Activated naive CD8-positive, alpha-beta T cell treated with anti-CD3 and anti-CD28 coated beads, Interleukin-2, amount 10 ng/mL, durations not matched to agents 7 days and 5 days (primary cell): ENCODE measurements at regions not wholly inside any gene's neighbourhood (a gene's known extent, or its start where the extent isn't known, plus 50 kb on each side); places are given as distances from the start of the nearest gene placed in this dataset.

Experiments used
- ATAC-seq: fragments of 150-1000 bp; cut with Tn5 transposase; one replicate; pipeline ENCODE4 v1.10.0; 2021; ENCODE audit warnings: low read depth, moderate library complexity
- POLR2A ChIA-PET: fragments of 350-600 bp; sonication (Branson Sonifier 250); formaldehyde crosslinking; loops from one replicate; lab custom pipeline; 2021; ENCODE audit warnings: antibody characterized with exemption; lab: Charles Lee
- DNase-seq: peaks from one replicate; pipeline ENCODE4 v3.0.0; 2021
- H3K27ac Mint-ChIP-seq: one replicate; pipeline ENCODE4 v1.8.0; 2022; ENCODE audit warnings: mild to moderate bottlenecking, mixed read lengths
- H3K27me3 Mint-ChIP-seq: one replicate; pipeline ENCODE4 v1.8.0; 2022; ENCODE audit warnings: mild to moderate bottlenecking, moderate library complexity, mixed read lengths
- H3K36me3 Mint-ChIP-seq: one replicate; pipeline ENCODE4 v1.8.0; 2021; ENCODE audit warnings: mild to moderate bottlenecking, mixed read lengths
- H3K4me1 Mint-ChIP-seq: one replicate; pipeline ENCODE4 v1.8.0; 2021; ENCODE audit warnings: mixed read lengths
- H3K4me3 Mint-ChIP-seq: one replicate; pipeline ENCODE4 v1.8.0; 2022; ENCODE audit warnings: mild to moderate bottlenecking, moderate library complexity, mixed read lengths
- H3K9me3 Mint-ChIP-seq: one replicate; pipeline ENCODE4 v1.8.0; 2021; ENCODE audit warnings: mixed read lengths

DNA sequence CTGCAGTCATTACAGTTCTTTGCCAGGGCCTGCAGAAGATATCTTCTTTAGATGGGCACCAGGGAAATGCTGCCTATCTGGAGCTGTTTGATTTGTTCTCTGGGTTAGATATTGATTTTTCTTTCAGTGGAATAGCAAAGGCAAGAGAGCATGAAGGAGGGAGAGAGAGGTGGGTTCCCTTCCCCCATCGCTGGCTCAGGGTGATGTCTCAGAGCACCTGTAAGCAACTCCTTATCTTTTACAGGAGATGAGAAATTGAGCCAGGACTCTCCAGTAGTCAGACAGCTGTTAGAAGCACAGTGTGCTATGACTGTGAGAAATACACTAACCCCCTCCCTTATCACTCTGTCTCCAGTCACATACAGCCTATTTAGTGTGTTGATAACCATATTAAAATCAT is 89.3 kb upstream of the SLC24A5 start:
- H3K9me3 Mint-ChIP-seq: no peaks in the 10 kb centered on the region
- H3K4me1 Mint-ChIP-seq: no peaks in the 10 kb centered on the region
- H3K4me3 Mint-ChIP-seq: no peak overlapping the region
- H3K27me3 Mint-ChIP-seq: peaks cover 6% of the 10 kb centered on the region
- DNase-seq (no peak), ATAC-seq (no peak)
- POLR2A ChIA-PET: no interaction called here
- H3K36me3 Mint-ChIP-seq: no peaks in the 10 kb centered on the region
- no peak overlapping the region for H3K27ac Mint-ChIP-seq

DNA sequence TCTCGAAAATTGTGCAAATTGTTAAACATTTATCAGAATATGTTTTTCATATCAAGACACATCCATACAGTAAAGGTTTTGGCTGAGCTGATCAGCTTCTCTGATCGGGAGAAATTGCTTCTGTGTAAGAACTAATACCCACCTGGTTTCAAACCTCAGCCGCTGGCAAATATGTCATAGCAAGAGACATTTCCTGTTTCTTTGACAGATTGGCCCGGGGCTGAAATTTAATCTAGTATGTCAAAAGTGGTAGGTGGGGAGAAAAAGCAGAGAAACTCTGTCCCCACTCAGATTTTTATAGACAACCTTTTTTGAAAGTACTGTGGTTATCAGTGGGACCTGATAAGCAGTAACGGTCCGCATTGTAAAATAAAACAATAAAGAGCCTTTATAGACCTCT is 88.8 kb upstream of the SLC24A5 start:
- H3K4me3 Mint-ChIP-seq: no peak overlapping the region
- POLR2A ChIA-PET: no interaction called here
- ATAC-seq (no peak), DNase-seq (no peak)
- no peaks in the 10 kb centered on the region for H3K9me3 Mint-ChIP-seq
- H3K4me1 Mint-ChIP-seq: no peaks in the 10 kb centered on the region
- no peak overlapping the region for H3K27ac Mint-ChIP-seq
- H3K27me3 Mint-ChIP-seq: peaks cover 6% of the 10 kb centered on the region
- no peaks in the 10 kb centered on the region for H3K36me3 Mint-ChIP-seq

DNA sequence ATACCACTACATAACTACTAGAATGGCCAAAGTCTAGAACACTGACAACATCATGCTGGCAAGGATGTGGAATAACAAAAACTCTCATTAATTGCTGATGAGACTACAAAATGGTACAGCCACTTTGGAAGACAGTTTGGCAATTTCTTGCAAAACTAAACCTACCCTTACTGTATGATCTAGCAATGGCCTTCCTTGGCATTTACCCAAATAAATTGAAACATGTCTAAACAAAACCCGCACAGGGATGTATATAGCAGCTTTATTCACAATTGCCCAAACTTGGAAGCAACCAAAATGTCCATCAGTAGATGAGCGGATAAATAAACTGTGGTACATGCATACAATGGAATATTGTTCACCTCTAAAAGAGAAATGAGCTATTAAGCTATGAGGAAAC is 87.9 kb upstream of the SLC24A5 start:
- DNase-seq: no peak
- POLR2A ChIA-PET: no interaction called here
- H3K9me3 Mint-ChIP-seq: no peaks in the 10 kb centered on the region
- H3K27me3 Mint-ChIP-seq: peaks cover 6% of the 10 kb centered on the region
- no peak overlapping the region for H3K4me3 Mint-ChIP-seq
- no peak overlapping the region for H3K27ac Mint-ChIP-seq
- H3K36me3 Mint-ChIP-seq: no peaks in the 10 kb centered on the region
- no peak for ATAC-seq
- H3K4me1 Mint-ChIP-seq: no peaks in the 10 kb centered on the region

DNA sequence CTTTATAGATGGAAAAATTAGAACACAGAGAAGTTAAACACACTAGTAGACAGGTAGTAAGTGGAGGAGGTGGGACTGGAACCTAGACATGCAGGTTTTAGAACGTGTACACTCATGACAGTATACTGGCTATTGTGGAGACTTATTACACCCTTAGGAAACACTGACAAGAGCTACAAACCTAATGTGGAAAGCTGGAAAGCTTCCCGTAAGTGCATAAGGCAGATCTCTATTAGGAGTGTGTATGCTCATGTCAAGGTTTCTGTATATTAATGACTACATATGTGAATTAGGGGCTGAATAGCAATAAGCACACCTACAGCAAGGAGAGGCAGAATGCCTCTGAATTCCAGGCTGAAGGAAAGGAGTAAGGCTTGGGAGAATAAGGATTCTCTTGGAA is 82.6 kb upstream of the SLC24A5 start:
- no peaks in the 10 kb centered on the region for H3K9me3 Mint-ChIP-seq
- DNase-seq (no peak), ATAC-seq (no peak)
- H3K4me3 Mint-ChIP-seq: no peak overlapping the region
- H3K36me3 Mint-ChIP-seq: no peaks in the 10 kb centered on the region
- peaks cover 3% of the 10 kb centered on the region for H3K27me3 Mint-ChIP-seq
- POLR2A ChIA-PET: no interaction called here
- no peaks in the 10 kb centered on the region for H3K4me1 Mint-ChIP-seq
- H3K27ac Mint-ChIP-seq: no peak overlapping the region

DNA sequence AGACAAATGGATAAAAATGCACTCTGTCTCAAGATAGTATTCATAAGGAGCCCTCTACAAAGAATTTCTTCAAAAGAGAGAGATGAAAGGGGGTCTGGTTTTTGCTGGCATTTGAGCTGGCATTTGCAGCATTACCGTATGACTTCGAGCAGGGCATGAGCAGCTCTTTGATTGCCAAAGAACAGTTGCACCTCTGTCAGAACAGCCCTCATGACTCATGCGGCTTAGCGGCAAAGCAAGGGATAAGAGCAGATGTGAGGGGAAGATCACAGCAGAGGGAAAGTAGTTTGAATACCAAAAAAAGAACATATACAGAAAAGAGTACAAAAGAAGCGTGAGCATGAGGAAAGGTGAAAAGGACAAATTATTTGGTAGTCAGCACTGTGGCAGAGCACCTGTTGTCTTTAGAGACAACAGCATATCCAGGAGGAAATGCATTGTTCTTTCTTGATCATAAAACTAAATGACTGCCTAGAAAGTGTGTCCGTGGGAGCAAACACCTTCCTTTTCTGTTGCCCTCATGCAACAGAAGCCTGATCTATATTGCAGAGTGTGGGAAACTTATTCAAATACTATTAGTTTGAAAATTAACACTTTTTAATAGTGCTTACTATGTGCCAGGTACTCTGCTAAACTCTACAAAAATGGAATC is 80.5 kb upstream of the SLC24A5 start:
- H3K27ac Mint-ChIP-seq: no peak overlapping the region
- no peaks in the 10 kb centered on the region for H3K36me3 Mint-ChIP-seq
- ATAC-seq: no peak

DNA sequence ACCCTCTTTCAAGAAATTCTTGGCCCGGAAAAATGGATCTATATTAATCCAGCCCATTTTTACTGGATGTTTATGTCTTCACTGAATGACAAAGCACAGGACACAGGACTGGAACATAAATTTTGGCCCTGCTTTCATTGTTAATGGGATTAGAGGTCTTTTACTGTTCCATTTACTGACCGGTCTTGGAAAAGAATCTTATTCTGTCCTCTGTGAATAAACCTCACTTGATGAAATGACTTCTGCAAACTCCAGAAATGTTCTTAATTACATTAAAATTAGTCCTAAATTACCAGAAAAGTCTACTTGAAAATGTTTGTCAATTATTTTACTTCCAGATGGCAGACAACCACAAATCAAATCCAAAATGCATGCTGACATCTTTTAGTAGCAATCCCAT is 79.3 kb upstream of the SLC24A5 start:
- POLR2A ChIA-PET: no interaction called here

More for the DNA sequence above, 80.5 kb upstream of the SLC24A5 start:
- H3K9me3 Mint-ChIP-seq: no peaks in the 10 kb centered on the region
- no peaks in the 10 kb centered on the region for H3K4me1 Mint-ChIP-seq
- peaks cover 1% of the 10 kb centered on the region for H3K27me3 Mint-ChIP-seq
- H3K4me3 Mint-ChIP-seq: no peak overlapping the region
- DNase-seq: no peak
- POLR2A ChIA-PET: no interaction called here

DNA sequence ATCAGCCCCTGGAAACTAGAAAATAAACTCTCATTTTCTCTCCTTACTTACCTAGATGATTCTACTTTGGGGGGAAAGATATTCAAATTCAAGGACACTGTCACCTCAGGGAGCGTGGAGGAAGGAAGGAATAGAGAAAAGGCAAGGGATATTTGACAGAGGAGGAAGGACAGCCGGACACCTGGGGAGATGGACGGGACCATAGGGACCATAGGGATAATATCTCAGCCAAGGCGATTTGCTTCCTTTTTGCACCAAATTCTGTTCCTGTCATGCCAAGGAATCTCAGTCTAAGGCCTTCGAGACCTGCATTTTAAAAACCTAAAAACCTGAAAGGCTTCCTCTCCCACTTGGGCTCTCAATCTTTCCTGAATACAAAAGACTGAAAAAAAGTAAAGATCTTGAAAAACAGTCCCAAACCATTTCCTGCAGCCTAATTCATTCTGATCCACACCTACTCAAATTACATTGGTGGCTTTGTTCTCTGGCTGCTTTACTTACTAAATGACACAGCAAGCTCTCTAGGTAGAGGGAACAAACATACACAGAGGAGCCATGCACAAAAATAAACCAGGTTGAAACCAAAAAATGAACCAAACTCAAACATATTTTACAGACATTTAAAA is 73.9 kb upstream of the SLC24A5 start:
- Mint-ChIP-seq H3K36me3 (no peaks in the 10 kb centered on the region), H3K4me3 (no peak overlapping the region), H3K27ac (no peak overlapping the region), H3K4me1 (no peaks in the 10 kb centered on the region), H3K27me3 (peaks cover 5% of the 10 kb centered on the region), H3K9me3 (no peaks in the 10 kb centered on the region)
- DNase-seq (no peak), ATAC-seq (no peak)
- POLR2A ChIA-PET: no interaction called here

More for the DNA sequence above, 79.3 kb upstream of the SLC24A5 start:
- H3K9me3 Mint-ChIP-seq: no peaks in the 10 kb centered on the region
- DNase-seq (no peak), ATAC-seq (no peak)
- no peak overlapping the region for H3K27ac Mint-ChIP-seq
- H3K27me3 Mint-ChIP-seq: peaks cover 1% of the 10 kb centered on the region
- H3K4me1 Mint-ChIP-seq: no peaks in the 10 kb centered on the region
- H3K4me3 Mint-ChIP-seq: no peak overlapping the region
- H3K36me3 Mint-ChIP-seq: no peaks in the 10 kb centered on the region

DNA sequence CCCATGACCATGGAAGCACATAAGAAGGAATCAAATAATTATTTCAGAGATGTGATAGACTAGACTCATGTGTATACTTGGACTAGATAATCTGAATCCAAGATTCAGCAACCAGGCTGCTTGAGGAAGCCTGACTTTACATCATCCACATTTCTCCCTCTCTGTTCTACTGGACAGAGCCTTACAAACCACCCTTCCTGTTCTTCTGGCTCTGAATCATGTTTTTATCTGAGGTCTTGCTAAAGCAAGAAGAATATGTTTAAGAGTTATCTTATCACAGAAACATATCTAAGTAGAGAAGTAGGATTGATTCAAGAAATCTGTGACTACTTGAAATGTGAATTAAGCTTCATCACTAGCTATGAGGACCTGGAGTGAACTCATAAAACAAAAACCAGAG is 71.1 kb upstream of the SLC24A5 start:
- H3K4me1 Mint-ChIP-seq: no peaks in the 10 kb centered on the region
- DNase-seq (no peak), ATAC-seq (no peak)
- POLR2A ChIA-PET: no interaction called here
- H3K4me3 Mint-ChIP-seq: no peak overlapping the region
- H3K36me3 Mint-ChIP-seq: no peaks in the 10 kb centered on the region
- no peak overlapping the region for H3K27ac Mint-ChIP-seq
- no peaks in the 10 kb centered on the region for H3K9me3 Mint-ChIP-seq
- H3K27me3 Mint-ChIP-seq: peaks cover 5% of the 10 kb centered on the region

DNA sequence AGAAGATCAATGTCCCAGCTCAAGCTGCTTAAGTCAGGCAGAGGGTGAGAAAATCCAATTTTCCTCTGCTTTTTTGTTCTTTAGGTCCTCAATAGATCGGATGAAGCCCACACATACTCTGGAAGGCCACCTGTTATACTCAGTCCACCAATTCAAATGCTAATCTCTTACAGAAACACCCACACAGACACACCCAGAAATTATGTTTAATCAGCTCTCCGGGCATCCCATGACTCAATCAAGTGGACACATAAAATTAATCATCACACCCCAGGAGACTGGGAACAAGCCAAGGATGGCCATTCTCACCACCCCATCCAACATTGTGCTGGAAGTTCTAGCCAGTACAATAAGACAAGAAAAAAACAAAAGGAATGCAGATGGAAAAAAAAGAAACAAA is 67.8 kb upstream of the SLC24A5 start:
- POLR2A ChIA-PET: no interaction called here

DNA sequence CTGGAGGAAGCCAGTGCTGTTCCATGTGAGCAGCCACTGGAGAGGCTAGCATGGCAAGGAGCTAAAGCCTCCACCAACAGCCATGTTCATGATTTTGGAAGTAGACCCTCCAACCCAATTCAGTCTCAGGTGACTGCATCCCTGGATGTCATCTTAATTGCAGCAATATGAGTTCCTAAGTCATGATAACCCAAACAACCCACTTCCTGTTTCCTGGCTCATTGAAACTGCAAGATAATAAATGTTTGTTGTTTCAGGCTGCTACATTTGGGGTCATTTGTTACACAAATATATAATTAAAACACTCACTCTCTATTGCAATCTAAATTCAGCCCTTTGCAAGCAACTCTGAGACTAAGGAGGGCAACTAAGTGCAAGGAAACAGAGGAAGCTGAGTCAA is 62.4 kb upstream of the SLC24A5 start:
- no peak for ATAC-seq
- peaks cover 2% of the 10 kb centered on the region for H3K4me1 Mint-ChIP-seq
- no peak for DNase-seq
- no peak overlapping the region for H3K27ac Mint-ChIP-seq
- peaks cover 7% of the 10 kb centered on the region for H3K27me3 Mint-ChIP-seq
- POLR2A ChIA-PET: no interaction called here
- no peaks in the 10 kb centered on the region for H3K36me3 Mint-ChIP-seq
- peaks cover 2% of the 10 kb centered on the region for H3K9me3 Mint-ChIP-seq
- no peak overlapping the region for H3K4me3 Mint-ChIP-seq

More for the DNA sequence above, 67.8 kb upstream of the SLC24A5 start:
- Mint-ChIP-seq H3K4me1 (no peaks in the 10 kb centered on the region), H3K36me3 (no peaks in the 10 kb centered on the region), H3K9me3 (peaks cover 2% of the 10 kb centered on the region), H3K27me3 (peaks cover 1% of the 10 kb centered on the region), H3K4me3 (no peak overlapping the region), H3K27ac (no peak overlapping the region)
- no peak for ATAC-seq
- no peak for DNase-seq

DNA sequence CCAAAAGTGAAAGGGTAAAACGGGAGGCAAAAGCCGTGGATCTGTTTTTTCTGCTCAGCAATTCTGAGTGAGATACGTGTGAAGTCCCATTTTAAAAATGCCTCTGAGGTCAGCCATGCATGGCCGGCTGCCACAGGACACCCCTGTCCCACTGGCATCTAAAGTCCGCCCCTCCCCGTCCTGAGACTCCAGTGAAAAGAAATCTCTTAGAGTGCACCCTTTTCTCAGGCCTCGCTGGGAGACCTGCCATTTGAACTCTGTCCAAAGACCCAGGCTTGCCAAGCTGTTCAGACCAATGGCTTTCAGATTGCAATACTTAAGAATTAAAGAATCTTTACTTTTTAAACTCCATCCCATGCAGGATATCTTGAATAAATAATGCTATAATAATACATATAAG is 61.0 kb upstream of the SLC24A5 start:
- Mint-ChIP-seq H3K9me3 (peaks cover 2% of the 10 kb centered on the region), H3K4me1 (peaks cover 2% of the 10 kb centered on the region), H3K27ac (no peak overlapping the region), H3K4me3 (no peak overlapping the region), H3K36me3 (no peaks in the 10 kb centered on the region), H3K27me3 (peaks cover 5% of the 10 kb centered on the region)
- POLR2A ChIA-PET: no interaction called here
- no peak for ATAC-seq
- no peak for DNase-seq

DNA sequence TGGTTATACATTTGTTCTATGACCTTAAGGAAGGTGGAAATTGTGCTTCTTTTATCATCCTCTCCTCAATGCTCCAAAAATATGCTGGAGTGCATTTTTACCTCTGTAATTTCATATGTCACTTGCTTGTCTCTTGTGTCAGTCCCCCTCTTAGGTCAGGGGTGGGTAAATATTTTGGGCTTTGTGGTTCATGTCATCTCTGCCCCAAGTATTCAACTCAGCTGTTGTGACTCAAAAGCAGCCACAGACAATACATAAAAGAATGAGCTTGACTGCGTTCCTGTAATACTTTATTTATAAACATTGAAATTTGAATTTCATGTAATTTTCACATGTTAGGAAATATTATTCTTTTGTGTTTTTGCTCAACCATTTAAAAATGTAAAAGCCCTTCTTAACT is 60.4 kb upstream of the SLC24A5 start:
- ATAC-seq: no peak
- Mint-ChIP-seq H3K4me1 (peaks cover 2% of the 10 kb centered on the region), H3K9me3 (peaks cover 1% of the 10 kb centered on the region), H3K27me3 (peaks cover 5% of the 10 kb centered on the region), H3K4me3 (no peak overlapping the region), H3K36me3 (no peaks in the 10 kb centered on the region), H3K27ac (no peak overlapping the region)
- no peak for DNase-seq
- POLR2A ChIA-PET: no interaction called here

DNA sequence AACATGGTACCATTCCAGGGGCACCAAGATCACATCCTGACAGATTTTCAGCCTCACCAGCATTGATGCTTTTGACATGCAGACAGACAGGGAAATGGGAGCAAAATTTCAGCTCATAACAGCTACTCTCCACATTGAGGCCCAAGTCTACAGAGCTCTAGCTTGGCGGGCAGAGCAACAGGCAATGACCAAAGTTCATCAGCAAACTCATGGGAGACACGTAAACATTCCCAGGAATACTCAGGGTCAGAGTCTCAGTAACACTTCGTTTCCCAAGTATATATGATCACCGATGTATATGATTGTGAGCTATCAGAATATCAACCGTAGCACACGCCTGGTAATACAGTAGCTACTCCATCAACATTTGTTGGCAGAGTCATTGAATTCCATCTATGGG is 59.2 kb upstream of the SLC24A5 start:
- Mint-ChIP-seq H3K4me1 (peaks cover 2% of the 10 kb centered on the region), H3K27ac (no peak overlapping the region), H3K36me3 (no peaks in the 10 kb centered on the region), H3K27me3 (peaks cover 5% of the 10 kb centered on the region), H3K9me3 (no peaks in the 10 kb centered on the region), H3K4me3 (no peak overlapping the region)
- POLR2A ChIA-PET: no interaction called here
- DNase-seq (no peak), ATAC-seq (no peak)

DNA sequence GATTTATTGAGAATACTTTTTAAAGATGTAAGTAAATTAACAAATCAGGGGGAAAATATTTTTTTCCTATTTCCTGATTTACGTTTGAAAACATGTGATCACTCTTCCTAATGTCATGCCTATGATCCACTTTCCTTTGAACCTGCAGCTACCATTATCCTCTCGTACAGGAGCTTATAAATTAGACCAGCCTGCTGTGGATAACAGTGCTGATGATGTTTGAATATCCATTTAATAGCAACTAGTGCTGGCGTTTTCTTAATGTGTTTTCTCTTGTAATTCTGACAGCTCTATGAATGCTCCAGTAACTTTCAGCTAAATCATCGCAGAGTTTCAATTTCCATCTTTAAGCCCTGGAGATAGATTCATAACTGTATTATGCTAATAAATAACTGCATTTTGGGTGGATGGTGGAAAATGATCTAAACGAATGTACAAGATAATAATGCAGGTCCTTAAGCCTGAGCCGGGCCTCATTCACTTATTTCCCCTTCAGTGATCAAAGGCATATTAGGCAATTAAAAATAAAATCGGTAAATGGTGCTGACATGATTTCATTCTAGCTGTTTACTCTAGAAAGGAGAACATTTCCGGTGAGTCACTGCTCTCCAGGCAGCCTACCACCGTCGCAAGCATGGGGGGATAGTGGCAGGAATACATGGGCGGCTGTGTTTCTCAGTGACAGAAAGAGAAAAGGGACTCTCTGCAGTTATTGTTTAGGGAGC is 58.5 kb upstream of the SLC24A5 start:
- Mint-ChIP-seq H3K36me3 (no peaks in the 10 kb centered on the region), H3K27me3 (peaks cover 5% of the 10 kb centered on the region), H3K9me3 (no peaks in the 10 kb centered on the region), H3K4me3 (no peak overlapping the region), H3K27ac (no peak overlapping the region), H3K4me1 (peaks cover 4% of the 10 kb centered on the region)
- ATAC-seq (no peak), DNase-seq (no peak)
- POLR2A ChIA-PET: no interaction called here
